ENCODE measurements at regions not wholly inside any gene's neighbourhood (a gene's known extent, or its start where the extent isn't known, plus 50 kb on each side); places are given as distances from the start of the nearest gene placed in this dataset.
"Not testable (repeated sequence)": the region's sequence is repeated elsewhere in the genome, so short reads cannot be mapped to it uniquely, and the experiment has no call there.

GRCh38 chr5:89662499-89662898, 747.1 kb downstream of the CETN3 start:
- DNase-seq (ENCODE audit: low read depth in 3 of 3), result no peak

- DNase-seq (ENCODE audit: low read depth in 3 of 3), result no peak
Measured at GRCh38 chr5:89638871-89639270, 755.9 kb upstream of the MEF2C start.

GRCh38 chr5:89634176-89634575, 751.2 kb upstream of the MEF2C start:
- DNase-seq (ENCODE audit: low read depth in 3 of 3), result not testable (repeated sequence)

- DNase-seq (ENCODE audit: low read depth in 3 of 3), result not testable (repeated sequence)
Measured at GRCh38 chr5:89630064-89630463, 747.1 kb upstream of the MEF2C start.

GRCh38 chr5:89628876-89629635, 746.1 kb upstream of the MEF2C start:
- no peak for DNase-seq (ENCODE audit: low read depth in 3 of 3)

- DNase-seq (ENCODE audit: low read depth in 3 of 3), result no peak
Measured at GRCh38 chr5:89615839-89616518, 733.0 kb upstream of the MEF2C start.

DNA sequence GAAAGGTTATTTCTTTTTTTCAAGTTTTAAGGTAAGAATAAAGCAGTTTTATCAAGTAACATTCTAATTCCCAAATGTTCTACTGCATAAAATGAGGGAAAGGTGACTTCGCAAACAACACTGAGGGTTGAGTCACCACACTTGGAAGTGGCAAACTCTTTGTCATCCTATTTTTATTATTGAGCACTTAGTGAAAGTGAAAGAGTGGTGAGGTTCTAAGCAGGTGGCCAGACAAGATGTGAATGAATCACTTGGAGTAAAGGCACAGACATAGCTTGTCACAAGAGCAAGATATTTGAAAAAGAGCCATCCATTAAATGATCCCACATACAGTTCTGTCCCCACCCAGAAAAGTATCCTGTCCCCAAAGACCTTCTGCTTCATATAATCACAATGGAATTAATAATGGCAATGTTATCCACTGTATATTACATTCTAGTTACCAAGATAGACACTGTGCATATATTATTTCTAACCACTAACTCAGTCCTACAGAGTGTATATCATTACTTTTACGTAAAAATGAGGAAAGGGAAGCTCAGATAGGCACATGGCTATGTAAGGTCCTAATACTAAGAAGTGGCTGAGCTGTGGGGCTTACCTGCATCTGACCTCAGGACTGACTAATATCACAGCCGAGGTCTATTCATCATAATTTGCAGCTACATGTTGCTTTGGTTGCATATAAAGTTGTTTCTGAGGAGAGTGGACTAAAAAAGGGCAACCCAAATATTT, 730.4 kb upstream of the MEF2C start:
- no peak for DNase-seq (ENCODE audit: low read depth in 3 of 3)

DNA sequence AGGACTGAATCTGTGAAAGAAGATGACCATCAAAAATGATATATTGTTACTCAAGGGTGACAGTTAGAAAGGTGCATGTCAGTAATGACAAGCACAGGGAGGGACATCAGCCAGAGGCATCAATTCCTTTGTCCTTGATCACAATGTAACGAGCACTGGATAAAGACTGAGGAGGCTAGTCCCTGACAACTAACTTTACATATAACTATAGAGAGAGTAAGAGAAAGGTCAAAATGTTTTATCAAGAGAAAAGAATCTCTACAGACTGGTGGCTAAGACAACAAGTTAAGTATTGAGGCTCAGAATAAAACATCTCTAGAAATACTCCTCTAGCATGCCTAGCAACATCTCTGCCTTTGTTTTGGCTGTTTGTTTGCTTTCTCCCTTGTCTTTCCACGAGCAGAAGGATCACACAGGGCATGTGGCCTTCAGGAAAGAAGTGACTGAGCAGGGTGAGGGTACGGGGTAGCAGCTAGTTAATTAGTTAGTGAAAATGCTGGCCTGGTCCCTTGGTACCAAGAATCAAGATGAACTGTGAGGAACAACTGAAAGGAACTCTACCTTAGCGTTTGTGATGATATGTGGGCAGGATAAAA, 724.1 kb upstream of the MEF2C start:
- no peak for DNase-seq (ENCODE audit: low read depth in 3 of 3)

DNA sequence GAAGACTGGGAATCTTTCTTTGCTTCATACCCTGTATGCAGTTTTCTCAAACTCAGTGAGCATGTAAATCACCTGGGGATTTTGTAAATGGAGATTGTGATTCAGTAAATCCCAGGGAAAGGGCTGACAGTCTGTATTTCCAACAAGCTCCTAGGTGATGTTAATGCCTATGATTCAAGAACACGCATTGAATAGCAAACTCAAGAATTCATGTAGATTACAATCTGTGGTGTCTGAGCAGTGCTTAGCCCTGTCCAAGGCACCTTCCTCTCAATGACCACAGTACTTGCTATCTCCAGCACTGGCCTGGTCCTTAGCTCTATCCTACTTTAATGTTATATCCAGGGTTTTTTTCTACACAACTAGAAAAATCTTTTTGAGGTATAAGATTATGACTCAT, 721.4 kb upstream of the MEF2C start:
- no peak for DNase-seq (ENCODE audit: low read depth in 3 of 3)

DNA sequence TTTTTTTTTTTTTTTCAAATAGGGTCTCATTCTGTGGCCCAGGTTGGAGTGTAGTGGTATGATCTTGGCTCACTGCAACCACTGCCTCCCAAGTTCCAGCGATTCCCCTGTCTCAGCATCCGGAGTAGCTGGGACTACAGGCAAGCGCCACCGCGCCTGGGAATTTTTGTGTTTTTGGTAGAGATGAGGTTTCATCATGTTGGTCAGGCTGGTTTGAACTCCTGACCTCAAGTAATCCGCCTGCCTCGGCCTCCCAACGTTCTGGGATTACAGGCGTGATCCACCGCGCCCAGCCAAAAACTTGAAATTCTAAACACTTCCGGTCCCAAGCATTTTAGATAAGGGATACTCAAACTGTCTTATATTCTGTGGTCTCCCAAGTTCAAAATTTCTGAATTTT, 718.9 kb upstream of the MEF2C start:
- DNase-seq (ENCODE audit: low read depth in 3 of 3), result no peak

DNA sequence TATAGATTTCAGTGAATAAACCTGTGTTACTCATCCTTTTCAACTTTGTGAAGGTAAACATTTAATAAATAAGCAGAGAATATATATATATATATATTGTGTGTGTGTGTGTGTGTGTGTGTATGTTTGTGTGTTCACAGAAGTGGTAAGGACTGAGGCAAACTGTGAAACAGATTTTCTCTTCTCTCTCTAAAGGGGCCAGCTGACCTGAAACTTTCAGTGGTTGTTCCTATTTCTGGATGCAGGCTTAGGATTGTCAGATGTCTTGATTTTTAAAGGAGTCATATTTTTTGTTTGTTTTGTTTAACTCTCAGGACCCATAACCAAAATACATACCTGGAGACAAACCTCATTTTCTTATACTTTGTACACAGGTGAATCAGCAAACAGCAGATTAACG, 714.9 kb upstream of the MEF2C start:
- no peak for DNase-seq (ENCODE audit: low read depth in 3 of 3)

DNA sequence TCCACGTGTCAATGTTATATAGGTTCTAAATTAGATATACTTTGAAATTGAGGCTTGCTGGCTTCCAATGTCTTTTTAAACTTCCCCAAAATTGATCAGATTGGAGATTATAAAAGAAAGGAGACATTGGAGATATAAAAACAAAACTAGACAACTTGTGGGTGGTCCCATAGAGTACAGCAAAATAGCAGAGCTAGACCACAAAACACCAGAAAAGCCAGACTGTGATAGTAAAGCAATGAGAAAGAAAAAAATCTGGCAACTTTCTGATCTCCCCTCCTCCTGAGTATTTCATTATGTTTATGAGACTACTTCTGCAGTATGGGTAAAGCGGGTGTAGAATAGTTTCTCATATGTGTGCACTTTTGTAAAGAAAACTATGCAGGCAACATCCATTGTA, 713.8 kb upstream of the MEF2C start:
- DNase-seq (ENCODE audit: low read depth in 3 of 3), result no peak

DNA sequence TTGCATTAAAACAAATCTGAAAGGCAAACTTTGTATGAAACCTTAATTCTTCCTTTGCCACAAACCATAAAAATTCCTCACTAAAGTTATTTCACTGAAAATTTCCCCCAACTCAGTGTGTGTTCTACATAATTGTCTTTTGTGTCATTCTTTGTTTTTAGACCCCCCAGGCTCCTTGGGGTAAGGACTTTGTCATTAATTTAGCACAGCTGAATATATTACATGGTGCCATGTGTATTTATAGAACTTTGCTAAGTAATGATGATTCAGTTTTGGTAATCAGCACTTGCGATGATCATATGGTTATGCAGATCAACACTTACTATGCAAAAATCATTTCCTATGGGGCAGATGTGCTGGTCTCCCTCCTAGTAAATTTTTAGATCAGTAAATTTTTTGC, 712.1 kb upstream of the MEF2C start:
- no peak for DNase-seq (ENCODE audit: low read depth in 3 of 3)

DNA sequence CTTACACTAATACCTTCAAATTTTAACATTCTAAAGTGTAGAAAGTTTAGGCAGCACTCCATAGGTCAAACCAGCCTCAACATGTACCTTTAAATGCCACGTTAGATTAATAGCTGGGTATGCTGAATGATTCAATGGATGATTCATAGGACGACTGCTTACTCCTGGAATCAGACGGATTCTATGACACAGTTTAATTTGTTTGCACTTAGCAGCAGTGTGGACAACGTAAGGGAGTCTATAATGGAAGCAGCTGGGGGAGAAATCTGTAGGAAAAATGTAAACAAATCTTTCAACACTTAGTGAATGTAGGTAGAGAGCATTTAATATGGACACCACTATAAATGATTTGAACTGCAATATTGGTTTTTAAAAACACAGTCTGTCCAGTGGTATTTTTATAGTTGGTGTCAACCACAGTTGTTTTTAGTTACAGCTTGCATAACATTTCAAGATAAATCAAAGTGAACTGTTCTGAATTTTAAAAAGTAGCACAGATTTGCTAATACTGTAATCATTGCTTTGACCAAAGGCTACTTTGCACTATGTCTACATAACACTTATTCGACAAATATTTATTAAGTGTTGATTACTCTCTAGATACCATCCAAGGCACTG, 701.5 kb upstream of the MEF2C start:
- no peak for DNase-seq (ENCODE audit: low read depth in 3 of 3)

- DNase-seq (ENCODE audit: low read depth in 3 of 3), result no peak
Measured at GRCh38 chr5:89583534-89583933, 700.5 kb upstream of the MEF2C start.

DNA sequence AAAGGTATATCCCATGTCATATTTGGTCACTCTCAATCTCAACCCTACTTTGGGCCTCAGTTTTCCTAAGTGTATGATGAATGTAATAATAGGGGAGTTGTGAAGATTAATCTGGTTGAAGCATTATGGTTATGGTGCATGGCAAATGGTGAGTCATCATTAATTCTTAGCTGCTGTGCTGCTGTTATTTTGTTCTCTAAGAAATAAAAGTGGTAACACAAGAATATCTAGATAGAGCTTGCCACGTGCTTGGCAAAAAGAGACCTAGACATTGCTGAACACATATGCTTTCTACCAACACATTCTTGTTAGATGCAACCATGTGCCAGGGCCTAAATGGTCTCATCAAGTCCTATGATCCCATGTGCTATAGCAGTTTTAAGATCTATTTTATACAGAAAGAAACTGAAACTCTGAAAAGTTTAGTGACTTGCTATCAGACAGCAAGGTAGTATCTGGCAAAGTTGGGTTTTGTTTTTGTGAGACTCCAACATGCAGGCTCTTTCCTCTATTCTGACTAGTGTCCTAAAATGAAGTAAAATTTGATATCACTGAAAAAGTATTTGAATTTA, 699.9 kb upstream of the MEF2C start:
- no peak for DNase-seq (ENCODE audit: low read depth in 3 of 3)

DNA sequence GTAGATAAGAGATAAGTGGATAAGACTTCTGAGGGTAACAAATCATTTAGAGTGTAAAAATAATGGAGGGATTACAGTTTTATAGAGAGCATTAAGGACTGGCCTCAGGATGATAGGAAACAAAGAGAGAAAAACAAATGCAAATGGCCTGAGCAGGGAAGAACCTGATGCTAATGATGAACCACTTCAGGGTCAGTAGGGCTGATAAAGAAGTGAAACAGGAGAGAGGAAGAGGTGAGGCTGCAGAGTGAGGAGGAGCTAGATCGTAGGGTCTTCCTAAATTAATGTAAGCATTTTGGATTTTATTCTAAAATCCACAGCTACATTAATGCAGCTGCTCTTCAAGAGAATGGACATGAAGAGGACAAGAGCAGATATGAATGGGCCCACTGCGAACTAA, 698.0 kb upstream of the MEF2C start:
- DNase-seq (ENCODE audit: low read depth in 3 of 3), result no peak

DNA sequence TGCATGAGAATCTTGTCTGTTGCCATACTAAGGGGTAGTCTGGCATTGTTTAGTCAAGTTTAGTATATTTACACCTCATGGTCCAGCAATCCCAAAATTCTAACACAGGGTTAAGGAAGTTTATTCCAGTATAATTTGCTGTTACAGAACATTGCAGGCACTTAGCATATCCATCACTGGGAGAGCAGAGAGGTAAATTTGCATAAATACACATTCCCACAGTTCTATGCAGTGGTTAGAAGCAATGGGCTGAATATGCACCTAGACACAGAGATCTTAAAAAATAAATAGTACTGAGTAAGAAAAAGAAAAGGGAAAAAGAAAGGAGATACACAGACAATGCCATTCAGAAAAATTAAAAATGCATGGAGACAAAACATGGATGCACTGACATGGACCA, 692.3 kb upstream of the MEF2C start:
- DNase-seq (ENCODE audit: low read depth in 3 of 3), result no peak

- no peak for DNase-seq (ENCODE audit: low read depth in 3 of 3)
Measured at GRCh38 chr5:89573345-89573744, 690.4 kb upstream of the MEF2C start.

GRCh38 chr5:89572696-89573095, 689.7 kb upstream of the MEF2C start:
- DNase-seq (ENCODE audit: low read depth in 3 of 3), result no peak

DNA sequence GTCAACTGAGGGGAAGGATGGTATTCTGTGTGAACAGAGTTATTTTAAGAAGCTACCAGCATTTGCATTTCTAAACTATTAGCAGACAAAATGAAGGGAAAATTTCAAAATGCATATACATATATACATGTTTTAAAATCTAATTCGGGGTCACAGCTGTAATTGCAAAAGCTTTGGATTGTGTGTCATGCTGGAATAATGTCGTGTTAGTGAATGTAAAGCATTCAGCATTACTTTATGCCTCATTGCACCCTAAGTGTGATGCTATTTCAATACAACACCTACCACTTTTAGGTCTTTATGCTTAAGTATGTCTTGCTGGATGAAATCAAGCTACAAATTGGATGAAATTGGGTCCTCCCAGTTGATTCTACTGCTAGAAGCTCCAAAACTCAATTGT, 687.6 kb upstream of the MEF2C start:
- DNase-seq (ENCODE audit: low read depth in 3 of 3), result no peak

- DNase-seq (ENCODE audit: low read depth in 3 of 3), result no peak
Measured at GRCh38 chr5:89566340-89566739, 683.4 kb upstream of the MEF2C start.
